CD4-positive, CD25-positive, alpha-beta regulatory T cell (primary cell): ENCODE measurements at regions not wholly inside any gene's neighbourhood (a gene's known extent, or its start where the extent isn't known, plus 50 kb on each side); places are given as distances from the start of the nearest gene placed in this dataset.

Experiments used
- ATAC-seq, 2 donors: fragments of 150-1000 bp; cut with Tn5 transposase; one replicate each; pipeline ENCODE4 v1.10.0; 2021; ENCODE audit warnings: low read depth in 2 of 2, moderate number of reproducible peaks in 2 of 2, moderate library complexity in 1 of 2
- DNase-seq, 3 donors: peaks; one replicate each; pipeline versions ENCODE4 v3.0.0 to v3.0.0-alpha.2; 2012 to 2022; ENCODE audit warnings: mixed read lengths in 1 of 3
- H3K27ac ChIP-seq: one replicate; pipeline ENCODE4 v1.7.0; 2013; ENCODE audit warnings: mild to moderate bottlenecking, low read length; ENCODE audit not compliant: insufficient read depth, poor library complexity, severe bottlenecking
- H3K27me3 ChIP-seq: one replicate; pipeline ENCODE4 v1.7.0; 2013; ENCODE audit warnings: low read length; ENCODE audit not compliant: control insufficient read depth, insufficient read depth
- H3K36me3 ChIP-seq: one replicate; pipeline ENCODE4 v1.7.0; 2013; ENCODE audit warnings: mild to moderate bottlenecking, low read length, moderate library complexity; ENCODE audit not compliant: control insufficient read depth, insufficient read depth
- H3K4me1 ChIP-seq: 2 replicates; pipeline ENCODE4 v1.7.0; 2013; ENCODE audit warnings: mild to moderate bottlenecking, low read length; ENCODE audit not compliant: insufficient read depth, control insufficient read depth, poor library complexity, severe bottlenecking
- H3K4me3 ChIP-seq: one replicate; pipeline ENCODE4 v1.7.0; 2013; ENCODE audit warnings: low read depth, mild to moderate bottlenecking, low read length, moderate library complexity
- H3K9me3 ChIP-seq, 2 experiments: 1 replicate in 1 of 2; 2 replicates in 1 of 2; pipeline ENCODE4 v1.7.0; 2013; ENCODE audit warnings: low read length in 2 of 2, mild to moderate bottlenecking in 1 of 2, moderate library complexity in 1 of 2; ENCODE audit not compliant: control insufficient read depth in 2 of 2
- H3K27ac Mint-ChIP-seq, 3 donors: one replicate each; pipeline ENCODE4 v1.8.0; 2020 to 2022; ENCODE audit warnings: mild to moderate bottlenecking in 3 of 3, mixed read lengths in 3 of 3, moderate library complexity in 2 of 3
- H3K27me3 Mint-ChIP-seq: one replicate; pipeline ENCODE4 v1.8.0; 2022; ENCODE audit warnings: mild to moderate bottlenecking, mixed read lengths
- H3K36me3 Mint-ChIP-seq: one replicate; pipeline ENCODE4 v1.8.0; 2020; ENCODE audit warnings: mixed read lengths
- H3K4me1 Mint-ChIP-seq, 4 donors: one replicate each; pipeline ENCODE4 v1.8.0; 2020 to 2022; ENCODE audit warnings: mixed read lengths in 4 of 4, mild to moderate bottlenecking in 1 of 4
- H3K4me3 Mint-ChIP-seq, 4 donors: one replicate each; pipeline ENCODE4 v1.8.0; 2020 to 2022; ENCODE audit warnings: mild to moderate bottlenecking in 4 of 4, mixed read lengths in 4 of 4, moderate library complexity in 3 of 4
- H3K9me3 Mint-ChIP-seq, 7 donors: one replicate each; pipeline ENCODE4 v1.8.0; 2020 to 2022; ENCODE audit warnings: mixed read lengths in 7 of 7, mild to moderate bottlenecking in 3 of 7, moderate library complexity in 2 of 7

GRCh38 chr15:69881766-69882165, 216.0 kb downstream of the TLE3 start:
- Histone ChIP-seq H3K4me3 (no peak overlapping the region), H3K27ac (no peak overlapping the region), H3K9me3 (no peaks in the 10 kb centered on the region), H3K4me1 (no peaks in the 10 kb centered on the region), H3K27me3 (peaks cover 4% of the 10 kb centered on the region), H3K36me3 (no peaks in the 10 kb centered on the region)
- ATAC-seq (peak in 1 of 2 donors; percentile 62), DNase-seq (no peak)
- peaks cover 0 to 5% (median 0%) of the 10 kb centered on the region in 7 donors for H3K9me3 Mint-ChIP-seq
- H3K4me1 Mint-ChIP-seq, result no peaks in the 10 kb centered on the region
- no peaks in the 10 kb centered on the region for H3K36me3 Mint-ChIP-seq
- no peak overlapping the region for H3K4me3 Mint-ChIP-seq
- peaks cover 5% of the 10 kb centered on the region for H3K27me3 Mint-ChIP-seq
- H3K27ac Mint-ChIP-seq, result no peak overlapping the region

DNA sequence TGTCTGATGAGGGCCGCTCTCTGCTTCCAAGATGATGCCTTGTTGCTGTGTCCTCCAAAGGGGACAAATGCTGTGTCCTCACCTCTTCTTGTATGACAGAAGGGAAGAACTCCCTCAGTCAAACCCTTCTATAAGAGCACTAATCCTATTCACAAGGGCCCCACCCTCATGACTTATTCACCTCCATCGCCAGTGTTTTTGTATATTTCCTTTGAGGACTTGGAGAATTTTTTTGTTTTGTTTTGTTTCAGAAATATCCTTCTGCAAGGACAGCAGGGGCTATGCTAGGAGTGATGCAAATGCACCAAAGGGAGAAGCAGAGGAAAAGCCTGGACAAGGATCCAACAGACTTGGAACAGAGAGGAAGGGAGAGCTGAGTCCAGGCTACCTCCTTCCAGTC, 214.4 kb downstream of the TLE3 start:
- Mint-ChIP-seq H3K9me3 (peaks cover 0 to 7% (median 0%) of the 10 kb centered on the region in 7 donors), H3K4me3 (no peak overlapping the region), H3K27ac (no peak overlapping the region), H3K4me1 (no peaks in the 10 kb centered on the region), H3K27me3 (peaks cover 10% of the 10 kb centered on the region), H3K36me3 (no peaks in the 10 kb centered on the region)
- Histone ChIP-seq H3K36me3 (no peaks in the 10 kb centered on the region), H3K27me3 (peaks cover 4% of the 10 kb centered on the region), H3K9me3 (no peaks in the 10 kb centered on the region), H3K4me3 (no peak overlapping the region), H3K27ac (no peak overlapping the region), H3K4me1 (no peaks in the 10 kb centered on the region)
- ATAC-seq (no peak), DNase-seq (no peak)

DNA sequence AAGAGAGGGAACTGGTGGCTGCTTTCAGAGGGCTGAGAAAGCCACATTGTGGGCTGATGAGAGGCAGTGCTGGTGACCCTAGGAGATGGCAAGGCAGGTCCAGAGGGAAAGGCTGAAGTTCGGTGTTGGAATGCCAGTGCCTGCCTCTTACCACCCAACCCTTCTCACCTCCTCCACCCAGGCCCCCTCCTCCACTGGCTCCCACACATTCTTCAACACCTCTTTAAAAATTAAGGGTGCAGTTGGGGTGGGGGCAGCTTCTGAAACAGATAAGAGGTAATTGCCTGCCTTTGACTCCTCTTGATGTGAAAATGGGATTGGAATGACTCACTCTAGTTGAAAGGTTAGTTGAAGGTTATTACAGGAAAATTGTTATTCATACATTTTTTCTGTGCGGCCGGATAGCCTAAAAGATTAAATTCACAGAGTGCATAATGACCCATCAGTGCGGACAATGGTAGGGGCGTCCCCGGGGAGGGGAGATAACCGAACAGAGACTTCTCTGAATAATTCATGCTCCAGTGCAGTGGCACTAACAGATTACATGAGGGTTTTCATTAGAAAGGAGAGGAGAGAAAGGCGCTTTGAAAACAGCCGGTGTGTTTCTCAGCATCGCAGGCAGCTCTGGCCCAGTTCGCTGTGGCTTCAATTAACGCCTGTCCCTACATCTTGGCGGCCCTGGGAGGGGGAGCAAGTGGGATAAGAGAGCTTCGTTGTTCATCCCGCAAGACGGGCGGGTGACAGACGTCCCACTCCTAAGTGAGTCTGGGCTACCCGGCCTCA, 212.4 kb downstream of the TLE3 start:
- Mint-ChIP-seq H3K27ac (no peak overlapping the region), H3K27me3 (peaks cover 15% of the 10 kb centered on the region), H3K4me1 (no peaks in the 10 kb centered on the region), H3K36me3 (no peaks in the 10 kb centered on the region), H3K4me3 (no peak overlapping the region), H3K9me3 (peaks cover 0 to 5% (median 0%) of the 10 kb centered on the region in 7 donors)
- no peaks in the 10 kb centered on the region for H3K4me1 ChIP-seq
- H3K36me3 ChIP-seq, result no peaks in the 10 kb centered on the region
- H3K4me3 ChIP-seq, result no peak overlapping the region
- peaks cover 7% of the 10 kb centered on the region for H3K27me3 ChIP-seq
- DNase-seq, result no peak
- H3K9me3 ChIP-seq, result no peaks in the 10 kb centered on the region
- H3K27ac ChIP-seq, result no peak overlapping the region
- ATAC-seq, result no peak

GRCh38 chr15:69887009-69887408, 210.7 kb downstream of the TLE3 start:
- no peaks in the 10 kb centered on the region for H3K4me1 ChIP-seq

DNA sequence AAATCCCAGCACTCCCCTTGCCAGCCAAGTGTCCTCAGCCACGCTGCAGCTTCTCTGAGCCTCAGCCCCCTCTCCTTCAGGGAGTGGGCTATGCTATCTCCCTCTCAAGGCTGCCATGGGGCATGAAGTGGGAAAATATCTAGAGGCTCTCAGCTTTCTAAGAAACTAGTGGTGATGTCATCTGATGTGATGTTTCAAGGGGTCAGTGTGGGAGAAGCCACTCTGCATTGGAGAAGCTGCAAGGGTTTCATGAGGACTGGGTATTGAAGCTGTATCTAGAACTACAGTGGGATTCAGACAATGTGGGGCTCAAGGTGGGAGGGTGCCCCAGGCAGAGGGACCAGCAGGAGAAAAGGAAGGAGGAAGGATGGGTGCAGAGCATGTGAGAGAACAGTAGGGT, 210.2 kb downstream of the TLE3 start:
- H3K36me3 ChIP-seq, result no peaks in the 10 kb centered on the region
- Mint-ChIP-seq H3K4me1 (no peaks in the 10 kb centered on the region), H3K27me3 (peaks cover 25% of the 10 kb centered on the region), H3K36me3 (no peaks in the 10 kb centered on the region), H3K27ac (no peak overlapping the region), H3K9me3 (peaks cover 0 to 5% (median 2%) of the 10 kb centered on the region in 7 donors), H3K4me3 (no peak overlapping the region)
- H3K27me3 ChIP-seq, result peaks cover 7% of the 10 kb centered on the region
- no peak overlapping the region for H3K4me3 ChIP-seq
- H3K4me1 ChIP-seq, result no peaks in the 10 kb centered on the region
- no peaks in the 10 kb centered on the region for H3K9me3 ChIP-seq
- DNase-seq (no peak), ATAC-seq (no peak)
- H3K27ac ChIP-seq, result no peak overlapping the region

More at GRCh38 chr15:69887009-69887408, 210.7 kb downstream of the TLE3 start:
- no peaks in the 10 kb centered on the region for H3K36me3 Mint-ChIP-seq
- DNase-seq (no peak), ATAC-seq (no peak)
- Histone ChIP-seq H3K27ac (no peak overlapping the region), H3K27me3 (peaks cover 7% of the 10 kb centered on the region), H3K4me3 (no peak overlapping the region), H3K36me3 (no peaks in the 10 kb centered on the region), H3K9me3 (no peaks in the 10 kb centered on the region)
- peaks cover 25% of the 10 kb centered on the region for H3K27me3 Mint-ChIP-seq
- H3K27ac Mint-ChIP-seq, result no peak overlapping the region
- no peaks in the 10 kb centered on the region for H3K4me1 Mint-ChIP-seq
- no peak overlapping the region for H3K4me3 Mint-ChIP-seq
- peaks cover 0 to 8% (median 2%) of the 10 kb centered on the region in 7 donors for H3K9me3 Mint-ChIP-seq

- peaks cover 7% of the 10 kb centered on the region for H3K27me3 ChIP-seq
- Mint-ChIP-seq H3K36me3 (no peaks in the 10 kb centered on the region), H3K4me3 (no peak overlapping the region), H3K9me3 (peaks cover 0 to 4% (median 2%) of the 10 kb centered on the region in 7 donors), H3K27me3 (peaks cover 26% of the 10 kb centered on the region), H3K4me1 (no peaks in the 10 kb centered on the region), H3K27ac (no peak overlapping the region)
- H3K27ac ChIP-seq, result no peak overlapping the region
- DNase-seq (no peak), ATAC-seq (no peak)
- no peaks in the 10 kb centered on the region for H3K9me3 ChIP-seq
- no peaks in the 10 kb centered on the region for H3K4me1 ChIP-seq
- no peak overlapping the region for H3K4me3 ChIP-seq
- no peaks in the 10 kb centered on the region for H3K36me3 ChIP-seq
Measured at GRCh38 chr15:69888406-69888805, 209.3 kb downstream of the TLE3 start.

DNA sequence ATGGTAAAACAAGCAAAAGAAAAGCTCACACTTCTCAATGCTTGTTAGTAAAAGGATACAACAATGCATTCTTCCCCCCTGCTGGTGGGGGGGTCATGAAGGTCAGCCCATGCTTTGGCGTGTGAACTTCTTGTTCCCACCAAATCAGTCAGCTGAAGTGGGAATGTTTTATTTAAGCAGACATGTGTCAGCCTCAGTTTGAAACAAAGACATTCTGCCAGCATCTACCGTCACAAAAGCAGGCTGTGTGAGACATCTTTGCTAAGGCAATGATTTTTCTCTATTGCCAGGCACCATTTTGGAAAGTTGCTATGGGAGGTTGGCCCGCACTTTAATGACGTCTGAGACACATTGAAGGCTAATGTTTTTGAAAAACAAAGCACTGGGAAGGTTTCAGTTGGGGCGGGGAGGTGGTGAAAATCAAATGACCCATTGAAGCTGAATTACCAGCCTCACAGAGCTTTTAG, 206.6 kb downstream of the TLE3 start:
- no peaks in the 10 kb centered on the region for H3K4me1 ChIP-seq
- H3K9me3 Mint-ChIP-seq, result peaks cover 0 to 6% (median 2%) of the 10 kb centered on the region in 7 donors
- no peaks in the 10 kb centered on the region for H3K4me1 Mint-ChIP-seq
- no peak overlapping the region for H3K4me3 Mint-ChIP-seq
- no peaks in the 10 kb centered on the region for H3K36me3 Mint-ChIP-seq
- no peaks in the 10 kb centered on the region for H3K36me3 ChIP-seq
- DNase-seq, result no peak
- H3K27ac ChIP-seq, result no peak overlapping the region
- H3K9me3 ChIP-seq, result no peaks in the 10 kb centered on the region
- H3K27me3 Mint-ChIP-seq, result peaks cover 40% of the 10 kb centered on the region
- H3K4me3 ChIP-seq, result no peak overlapping the region
- peaks cover 7% of the 10 kb centered on the region for H3K27me3 ChIP-seq
- no peak overlapping the region for H3K27ac Mint-ChIP-seq
- no peak for ATAC-seq

GRCh38 chr15:69891606-69892005, 206.1 kb downstream of the TLE3 start:
- Histone ChIP-seq H3K9me3 (no peaks in the 10 kb centered on the region), H3K27me3 (peaks cover 3% of the 10 kb centered on the region), H3K27ac (no peak overlapping the region), H3K36me3 (no peaks in the 10 kb centered on the region), H3K4me3 (no peak overlapping the region), H3K4me1 (no peaks in the 10 kb centered on the region)
- DNase-seq (no peak), ATAC-seq (no peak)
- Mint-ChIP-seq H3K27me3 (peaks cover 43% of the 10 kb centered on the region), H3K36me3 (no peaks in the 10 kb centered on the region), H3K4me1 (no peaks in the 10 kb centered on the region), H3K4me3 (no peak overlapping the region), H3K9me3 (peaks cover 0 to 6% (median 2%) of the 10 kb centered on the region in 7 donors), H3K27ac (no peak overlapping the region)
